ENCODE measurements at regions not wholly inside any gene's neighbourhood (a gene's known extent, or its start where the extent isn't known, plus 50 kb on each side); places are given as distances from the start of the nearest gene placed in this dataset.

DNA sequence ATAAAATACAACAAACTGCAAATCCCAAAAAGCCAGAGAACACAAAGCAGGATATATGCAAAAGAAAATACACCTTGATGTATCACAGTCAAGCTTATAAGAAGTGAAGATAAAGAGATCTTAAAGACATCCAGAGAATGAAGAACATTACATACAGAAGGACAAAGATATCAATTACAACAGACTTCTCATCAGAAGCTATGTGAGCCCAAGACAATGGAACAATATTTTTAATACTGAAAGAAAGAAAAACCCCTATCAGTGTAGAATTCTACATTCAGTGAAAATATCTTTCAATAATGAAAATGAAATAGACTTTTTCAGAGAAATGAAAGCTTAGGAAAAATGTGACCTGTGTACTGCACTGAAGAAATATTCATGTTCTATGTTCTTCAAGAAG is 104.5 kb upstream of the PHACTR3 start:
- DNase-seq: no peak

DNA sequence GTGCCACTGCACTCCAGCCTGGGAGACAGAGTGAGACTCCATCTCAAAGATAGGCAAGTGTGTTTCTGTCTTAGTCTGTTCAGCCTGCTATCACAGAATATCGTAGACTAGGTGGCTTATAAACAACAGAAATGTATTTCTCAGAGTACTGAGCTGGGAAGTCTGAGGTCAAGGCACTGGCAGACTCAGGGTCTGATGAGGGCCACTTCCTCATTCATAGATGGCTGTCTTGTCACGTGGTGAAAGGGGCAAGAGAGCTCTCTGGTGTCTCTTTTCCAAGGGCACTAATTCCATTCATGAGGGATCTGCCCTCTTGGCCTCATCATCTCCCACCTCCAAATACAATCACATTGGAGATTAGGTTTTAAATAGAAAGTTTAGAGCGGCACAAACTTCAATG is 95.6 kb upstream of the PHACTR3 start:
- no peak for DNase-seq

DNA sequence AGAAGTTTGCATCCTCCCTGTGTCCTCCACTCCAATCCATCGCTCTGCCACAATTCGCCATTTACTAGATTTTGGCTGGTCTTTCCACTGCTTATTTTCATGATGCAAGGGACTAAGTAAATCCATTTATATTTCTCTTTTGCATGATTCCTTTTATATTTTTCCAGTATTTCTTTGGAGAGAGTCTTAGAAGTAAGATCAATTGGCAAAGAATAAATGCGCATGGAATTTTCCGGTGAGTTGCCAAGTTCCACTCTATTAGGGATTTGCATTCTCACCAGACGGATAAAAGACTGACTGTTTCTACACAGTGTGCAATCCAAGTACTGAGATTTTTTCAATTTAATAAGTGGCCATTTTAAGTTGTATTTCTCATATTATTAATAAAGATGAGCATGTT is 91.7 kb upstream of the PHACTR3 start:
- no peak for DNase-seq

DNA sequence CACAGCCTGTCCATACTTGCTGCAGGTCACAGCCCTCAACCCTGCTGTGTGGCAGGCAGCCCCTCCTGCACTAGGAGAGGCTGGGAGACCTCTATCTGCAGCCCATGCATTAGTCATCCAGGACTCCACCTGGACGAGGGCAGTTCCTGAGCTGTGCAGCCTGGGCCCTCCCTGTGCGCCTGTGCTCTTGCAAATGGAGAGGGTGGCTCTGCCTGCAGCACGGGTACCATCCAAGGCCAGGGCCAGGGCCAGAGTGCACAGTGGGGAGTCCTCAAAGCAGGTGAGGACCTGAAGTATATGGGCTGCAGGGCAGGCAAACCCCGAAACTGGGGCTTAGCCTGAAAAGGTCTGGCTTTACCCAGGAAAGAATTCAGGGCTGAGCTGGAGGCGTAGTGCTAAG is 89.8 kb upstream of the PHACTR3 start:
- DNase-seq: no peak

DNA sequence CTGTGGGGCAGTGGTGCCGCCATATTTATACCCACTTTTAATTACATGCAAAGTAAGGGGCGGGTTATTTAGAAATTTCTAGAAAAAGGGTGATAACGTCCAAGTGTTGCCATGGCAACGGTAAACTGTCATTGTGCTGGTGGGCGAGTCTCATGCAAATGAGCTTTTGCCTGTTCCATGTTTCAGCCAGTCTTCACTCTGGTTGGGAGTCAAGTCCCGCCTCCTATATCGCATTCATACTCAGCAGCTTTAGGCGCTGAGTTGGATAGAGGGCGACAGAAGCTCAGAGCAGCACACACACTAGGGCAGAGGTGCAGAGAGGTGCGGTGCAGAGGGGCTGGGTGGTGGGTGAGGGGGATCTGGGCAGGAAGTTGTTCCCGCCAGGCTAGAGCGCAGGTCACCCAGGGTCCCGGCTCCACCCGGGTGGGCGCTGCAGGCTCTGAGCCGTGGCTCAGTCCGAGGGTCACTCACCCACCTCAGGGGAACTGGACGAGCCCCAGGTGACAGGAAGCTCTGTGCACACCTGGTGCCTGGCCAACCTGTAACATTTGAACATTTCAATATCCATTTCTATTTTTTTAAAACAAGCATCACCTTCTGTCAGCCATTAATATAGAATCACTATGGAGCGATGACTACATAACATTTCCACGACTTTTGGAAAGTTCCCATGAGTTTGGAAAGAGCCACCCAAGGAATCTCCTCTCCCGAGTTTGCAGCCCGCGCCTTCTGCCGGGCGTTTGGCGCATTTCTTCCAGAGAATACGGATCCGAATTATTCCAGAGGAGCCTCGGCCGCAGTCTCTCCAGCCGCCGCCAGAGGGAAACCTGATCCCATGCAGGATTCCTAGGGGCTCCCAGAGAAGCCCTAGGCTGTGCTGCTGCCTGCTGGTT is 89.1 kb upstream of the PHACTR3 start:
- DNase-seq: peak; percentile 69

DNA sequence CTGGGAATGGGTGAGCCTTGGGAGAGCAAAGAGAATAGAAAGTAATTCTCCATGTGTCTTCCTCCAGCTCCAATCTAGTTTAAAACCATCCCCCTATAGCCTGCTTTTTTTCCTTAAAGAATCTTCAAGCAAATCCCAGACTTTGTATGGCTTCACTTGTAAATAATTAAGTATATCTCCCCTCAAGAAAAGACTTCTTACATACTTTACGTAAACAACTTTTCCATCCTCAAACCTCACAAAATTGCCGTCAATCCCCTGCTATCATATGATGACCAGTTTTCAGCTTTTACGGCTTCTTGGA is 88.5 kb upstream of the PHACTR3 start:
- DNase-seq: no peak

DNA sequence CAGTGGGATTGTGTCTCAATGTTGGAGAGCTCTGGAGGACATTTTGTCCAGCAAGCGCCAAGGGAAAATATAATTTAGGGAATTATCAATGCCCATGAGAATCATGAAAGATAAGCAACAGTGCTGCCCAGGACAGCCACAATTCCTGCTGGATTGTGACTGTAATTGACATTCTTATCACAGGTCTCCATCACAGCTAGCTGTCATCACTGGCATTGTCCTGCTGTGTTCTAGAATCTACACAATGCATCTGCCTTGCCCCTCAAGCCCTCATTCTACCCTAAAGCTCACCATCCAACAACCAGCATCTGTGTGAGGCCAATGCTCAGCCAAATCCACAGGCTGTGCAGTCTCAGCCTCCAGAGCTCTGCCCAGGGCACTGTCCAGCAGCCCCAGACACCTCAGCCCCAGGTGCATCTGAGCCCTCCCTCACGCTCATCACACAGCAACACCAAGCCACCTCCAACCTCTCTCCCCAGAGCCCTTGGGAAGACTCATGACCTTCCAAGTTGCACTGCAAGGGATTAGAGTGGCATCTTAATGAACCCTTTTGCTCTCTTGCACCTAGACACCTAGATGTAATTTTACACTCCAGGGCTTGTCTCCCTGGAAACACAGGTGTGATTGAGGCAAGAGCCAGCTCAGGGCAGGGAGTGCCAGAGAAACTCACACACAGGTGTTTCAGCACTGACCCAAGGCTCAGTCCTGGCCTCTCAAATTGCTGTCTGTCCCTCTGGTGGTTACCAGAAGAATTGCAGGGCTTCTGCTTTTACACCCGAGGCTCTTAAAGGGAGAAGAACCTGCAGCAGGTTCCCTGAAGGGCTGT is 85.2 kb upstream of the PHACTR3 start:
- peak; percentile 69 for DNase-seq

DNA sequence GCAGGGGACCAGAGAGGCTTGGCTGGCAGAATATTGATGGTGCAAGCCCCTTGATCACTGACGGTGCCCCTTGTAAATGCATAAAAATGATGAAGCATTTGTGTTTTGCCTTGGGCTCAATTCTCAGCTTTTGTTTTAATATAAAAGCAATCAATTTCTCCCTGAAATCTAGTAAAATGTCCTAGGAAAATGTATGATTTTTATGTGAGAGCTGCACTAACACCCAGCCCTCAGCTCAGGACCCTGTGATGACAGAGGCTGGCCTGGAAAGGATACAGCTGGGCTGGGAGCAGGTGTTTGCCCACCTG is 84.7 kb upstream of the PHACTR3 start:
- DNase-seq: no peak

DNA sequence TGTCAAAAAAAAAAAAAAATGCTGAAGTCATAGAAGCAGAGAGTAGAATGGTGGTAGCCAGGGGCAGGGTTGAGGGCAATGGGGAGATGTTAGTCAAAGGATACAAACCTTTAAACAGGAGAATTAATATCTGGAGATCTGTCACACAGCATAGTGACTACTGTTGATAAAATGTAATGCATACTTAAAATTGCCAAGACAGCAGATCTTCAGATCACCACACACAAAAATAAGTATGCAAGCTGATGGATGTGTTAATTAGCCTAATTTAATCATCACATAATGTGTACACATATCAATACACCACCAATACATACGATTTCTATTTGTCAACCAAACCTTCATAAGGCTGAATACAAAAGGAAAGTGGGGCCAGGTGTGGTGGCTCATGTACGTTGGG is 83.5 kb upstream of the PHACTR3 start:
- no peak for DNase-seq

DNA sequence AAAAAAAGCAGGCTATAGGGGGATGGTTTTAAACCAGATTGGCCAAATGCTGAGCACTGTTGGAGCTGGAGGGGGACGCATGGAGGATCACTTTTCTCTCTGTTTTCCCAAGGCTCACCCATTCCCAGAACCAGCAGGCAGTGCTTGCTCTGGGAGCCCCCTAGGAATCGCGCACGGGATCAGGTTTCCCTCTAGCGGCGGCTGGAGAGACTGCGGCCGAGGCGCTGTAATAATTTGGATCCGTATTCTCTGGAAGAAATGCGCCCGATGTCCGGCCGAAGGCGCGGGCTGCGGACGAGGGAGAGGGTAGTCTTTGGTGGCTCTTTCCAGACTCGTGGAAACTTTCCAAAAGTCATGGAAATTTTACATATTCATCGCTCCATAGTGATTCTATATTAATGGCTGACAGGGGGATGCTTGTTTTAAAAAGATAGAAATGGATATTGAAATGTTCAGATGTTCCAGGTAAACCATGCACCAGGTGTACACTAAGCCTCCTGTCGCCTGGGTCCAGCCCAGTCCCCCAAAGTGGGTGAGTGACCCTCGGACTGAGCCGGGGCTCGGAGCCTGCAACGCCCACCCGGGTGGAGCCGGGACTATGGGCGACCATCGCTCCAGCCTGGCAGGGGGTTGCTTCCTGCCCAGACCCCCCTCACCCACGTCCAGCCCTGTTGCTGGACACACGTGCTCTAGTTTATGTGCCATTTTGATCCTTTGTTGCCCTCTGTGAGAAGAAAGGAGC is 78.7 kb upstream of the PHACTR3 start:
- DNase-seq: peak; percentile 59

DNA sequence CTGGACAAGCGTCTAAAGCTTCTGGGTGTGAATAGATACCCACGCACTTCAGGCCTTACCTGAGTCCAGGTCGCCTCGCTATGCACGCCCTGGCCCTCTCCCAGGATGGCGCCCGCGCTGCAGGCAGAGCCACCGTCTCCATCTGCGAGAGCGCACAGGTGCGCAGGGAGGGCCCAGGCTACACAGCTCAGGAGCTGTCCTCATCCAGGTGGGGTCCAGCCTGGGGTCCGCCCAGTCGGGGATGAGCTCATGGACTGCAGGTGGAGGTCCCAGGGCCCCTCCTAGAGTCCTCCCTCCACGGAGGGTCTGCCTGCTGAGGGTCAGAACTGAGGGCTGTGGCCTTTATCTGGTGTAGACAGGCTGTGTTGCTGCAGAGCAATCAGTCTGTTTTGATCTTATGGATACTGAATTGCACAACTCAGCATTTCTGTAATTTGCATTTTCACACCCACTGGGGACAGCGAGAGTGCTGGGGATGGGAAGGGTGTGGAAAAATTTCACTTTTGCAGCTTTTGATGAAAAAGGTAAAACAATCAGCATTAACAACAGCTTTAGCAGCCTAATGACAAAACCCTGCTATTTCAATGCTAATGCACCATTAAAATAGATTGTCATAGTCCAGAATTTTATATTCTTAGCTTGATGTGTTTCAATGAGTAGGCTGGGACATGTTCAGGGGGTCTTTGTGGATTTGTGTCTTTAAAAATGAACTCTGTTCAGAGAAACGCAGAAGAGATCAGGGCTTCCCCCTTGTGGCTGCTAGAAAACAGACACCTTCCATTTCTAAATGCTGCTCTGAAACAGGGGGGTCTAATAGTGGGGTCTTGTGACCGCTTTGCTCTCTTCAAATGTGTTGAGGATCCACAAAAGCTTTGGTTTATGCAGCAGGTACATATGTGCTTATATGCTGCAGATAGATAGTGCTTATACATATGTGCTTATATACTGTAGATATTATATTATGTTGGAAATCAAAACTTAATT is 77.8 kb upstream of the PHACTR3 start:
- no peak for DNase-seq

DNA sequence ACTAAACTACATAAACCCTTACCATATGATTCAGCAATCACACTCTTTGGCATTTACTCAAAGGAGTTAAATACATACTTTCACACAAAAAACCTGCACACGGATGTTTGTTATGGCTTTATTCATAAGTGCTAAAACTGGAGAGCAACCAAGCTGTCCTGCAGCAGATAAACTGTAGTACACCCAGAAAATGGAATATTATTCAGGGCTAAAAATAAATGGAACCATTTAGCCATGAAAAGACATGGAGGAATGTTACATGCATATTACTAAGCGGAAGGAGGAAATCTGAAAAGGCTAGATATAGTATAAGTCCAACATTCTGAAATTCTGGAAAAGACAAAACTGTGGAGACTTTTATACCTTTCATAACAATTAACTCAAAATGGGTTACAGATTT is 73.6 kb upstream of the PHACTR3 start:
- no peak for DNase-seq

DNA sequence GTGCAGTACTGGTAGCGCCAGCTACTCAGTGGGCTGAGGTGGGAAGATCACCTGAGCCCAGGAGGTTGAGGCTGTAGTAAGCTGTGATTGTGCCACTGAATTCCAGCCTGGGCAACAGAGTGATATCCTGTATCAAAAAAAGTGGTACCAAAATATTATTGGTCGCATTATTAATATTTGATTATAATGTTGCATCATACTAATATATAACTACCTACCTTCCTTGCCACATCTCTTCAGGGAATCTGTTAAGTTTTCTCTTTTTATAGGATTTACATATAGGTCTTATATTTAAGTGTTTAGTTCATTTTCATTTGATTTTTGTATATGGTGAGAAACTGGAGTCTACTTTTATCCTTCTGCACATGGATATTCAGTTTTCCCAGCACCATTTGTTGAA is 66.3 kb upstream of the PHACTR3 start:
- DNase-seq: no peak

DNA sequence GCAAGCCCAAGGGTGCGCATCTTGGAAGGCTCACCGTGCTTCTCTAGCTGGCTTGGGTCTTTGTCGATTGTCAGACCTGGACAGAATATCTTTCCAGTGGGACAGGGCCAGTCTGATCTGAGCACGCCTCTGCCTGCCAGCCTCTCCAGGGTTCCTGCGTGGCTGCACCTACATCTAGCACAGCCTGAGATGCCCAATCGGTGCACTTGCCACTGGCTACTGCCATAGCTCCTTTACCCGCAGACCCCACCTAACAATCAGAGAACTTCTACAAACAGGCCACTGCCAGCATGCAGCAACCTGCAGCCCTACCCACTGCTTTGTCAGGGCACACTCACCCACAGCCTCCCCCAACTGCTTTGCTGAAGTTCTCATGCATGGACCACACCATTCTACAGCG is 56.7 kb upstream of the PHACTR3 start:
- no peak for DNase-seq

All from DMS53 (cell line).